ENCODE measurements at regions not wholly inside any gene's neighbourhood (a gene's known extent, or its start where the extent isn't known, plus 50 kb on each side); places are given as distances from the start of the nearest gene placed in this dataset.

- TF ChIP-seq POLR2AphosphoS5 (IDR thresholded peaks at IDR 0.05; ENCODE audit: low read depth, low read length) = no peak
- TF ChIP-seq POLR2A (IDR thresholded peaks at IDR 0.05; ENCODE audit: low read depth, low read length) = no peak
- no peak for TF ChIP-seq TAF1 (IDR thresholded peaks at IDR 0.05; ENCODE audit: borderline replicate concordance, low read depth, low read length)
Observed at GRCh38 chr4:28149762-28150161, 1289.1 kb downstream of the STIM2 start.
